ENCODE measurements at regions not wholly inside any gene's neighbourhood (a gene's known extent, or its start where the extent isn't known, plus 50 kb on each side); places are given as distances from the start of the nearest gene placed in this dataset.

GRCh38 chr4:146577111-146577510, 55.4 kb upstream of the SLC10A7 start:
- no peak for DNase-seq

GRCh38 chr4:146582864-146583263, 55.8 kb upstream of the POU4F2 start:
- DNase-seq = peak; percentile 7

DNA sequence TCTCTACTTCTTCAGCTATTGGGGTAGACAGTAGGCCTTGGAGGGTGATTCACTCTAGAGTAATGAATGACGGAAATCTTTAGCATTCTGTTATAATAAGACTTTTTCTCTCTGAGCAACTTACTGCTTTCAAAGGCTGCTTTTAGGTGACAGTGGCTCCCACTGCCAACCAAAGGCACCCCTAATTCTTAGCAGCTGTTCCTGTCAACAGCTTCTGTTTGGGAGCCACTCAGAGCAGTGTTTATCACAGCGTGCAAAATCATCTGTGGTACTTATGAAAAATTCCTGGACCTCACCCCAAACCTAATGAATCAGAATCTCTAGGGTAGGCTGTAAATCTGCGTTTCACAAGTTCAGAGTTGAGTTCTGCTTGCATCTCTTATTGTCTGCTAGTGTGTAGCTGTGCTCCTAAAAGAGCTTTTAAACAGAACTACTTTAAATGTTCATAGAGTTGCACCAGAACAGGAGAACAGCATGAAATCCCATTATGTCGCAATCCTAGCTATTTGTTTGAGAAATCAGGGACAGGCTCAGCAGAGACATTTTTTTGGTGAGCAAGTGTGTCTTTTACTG, 52.8 kb upstream of the POU4F2 start:
- DNase-seq = peak; percentile 83
